ENCODE measurements at regions not wholly inside any gene's neighbourhood (a gene's known extent, or its start where the extent isn't known, plus 50 kb on each side); places are given as distances from the start of the nearest gene placed in this dataset.
"Not testable (repeated sequence)": the region's sequence is repeated elsewhere in the genome, so short reads cannot be mapped to it uniquely, and the experiment has no call there.

GRCh38 chr5:155783246-155783645 lies 543.7 kb upstream of the SGCD start:
- DNase-seq: no peak

- no peak for DNase-seq
Observed at GRCh38 chr5:155783791-155784190, 543.2 kb upstream of the SGCD start.

- DNase-seq: no peak
Observed at GRCh38 chr5:155786108-155786507, 540.9 kb upstream of the SGCD start.

GRCh38 chr5:155792873-155793272 lies 534.1 kb upstream of the SGCD start:
- DNase-seq: no peak

GRCh38 chr5:155794795-155795194 lies 532.2 kb upstream of the SGCD start:
- no peak for DNase-seq

GRCh38 chr5:155799308-155799707 lies 527.7 kb upstream of the SGCD start:
- no peak for DNase-seq

GRCh38 chr5:155807884-155808576 lies 518.9 kb upstream of the SGCD start:
- no peak for DNase-seq

- no peak for DNase-seq
Observed at GRCh38 chr5:155815248-155815647, 511.7 kb upstream of the SGCD start.

GRCh38 chr5:155822177-155822576 lies 504.8 kb upstream of the SGCD start:
- DNase-seq: peak in 1 of 2 experiments; percentile 5

- no peak for DNase-seq
Observed at GRCh38 chr5:155826611-155827507, 500.1 kb upstream of the SGCD start.

- DNase-seq: not testable (repeated sequence)
Observed at GRCh38 chr5:155827508-155827815, 499.5 kb upstream of the SGCD start.

GRCh38 chr5:155827949-155828348 lies 499.0 kb upstream of the SGCD start:
- DNase-seq: no peak

- DNase-seq: no peak
Observed at GRCh38 chr5:155831491-155831890, 495.5 kb upstream of the SGCD start.

GRCh38 chr5:155833287-155833686 lies 493.7 kb upstream of the SGCD start:
- peak in 1 of 2 experiments; percentile 6 for DNase-seq

- no peak for DNase-seq
Observed at GRCh38 chr5:155834271-155834975, 492.5 kb upstream of the SGCD start.

GRCh38 chr5:155836089-155836803 lies 490.7 kb upstream of the SGCD start:
- DNase-seq: no peak

- no peak for DNase-seq
Observed at GRCh38 chr5:155838394-155838793, 488.6 kb upstream of the SGCD start.

- peak; percentile 56 to 73 for DNase-seq
Observed at GRCh38 chr5:155839251-155840037, 487.5 kb upstream of the SGCD start.

GRCh38 chr5:155844542-155844941 lies 482.4 kb upstream of the SGCD start:
- DNase-seq: no peak

GRCh38 chr5:155850370-155850769 lies 476.6 kb upstream of the SGCD start:
- peak; percentile 19 to 75 for DNase-seq

GRCh38 chr5:155866971-155867370 lies 460.0 kb upstream of the SGCD start:
- no peak for DNase-seq

GRCh38 chr5:155867522-155868088 lies 459.4 kb upstream of the SGCD start:
- DNase-seq: no peak

Data from NCI-H2081 (cell line).